SH-SY5Y (cell line): ENCODE measurements at regions not wholly inside any gene's neighbourhood (a gene's known extent, or its start where the extent isn't known, plus 50 kb on each side); places are given as distances from the start of the nearest gene placed in this dataset.

ENCODE experiments used
- GATA2 ChIP-seq: IDR thresholded peaks from 2 replicates; pipeline ENCODE4 v1.6.1; 2011; ENCODE audit warnings: mild to moderate bottlenecking, low read depth, low read length
- GATA3 ChIP-seq: IDR thresholded peaks from 2 replicates; pipeline ENCODE4 v1.6.1; 2011; ENCODE audit warnings: low read depth, mild to moderate bottlenecking, low read length, moderate library complexity

GRCh38 chr6:114608091-114608490, 265.3 kb upstream of the HS3ST5 start:
- TF ChIP-seq GATA3 (no peak), GATA2 (no peak)

GRCh38 chr6:114605656-114606055, 262.8 kb upstream of the HS3ST5 start:
- TF ChIP-seq GATA3 (no peak), GATA2 (no peak)

GRCh38 chr6:114600381-114600780, 257.6 kb upstream of the HS3ST5 start:
- TF ChIP-seq GATA3 (no peak), GATA2 (no peak)

DNA sequence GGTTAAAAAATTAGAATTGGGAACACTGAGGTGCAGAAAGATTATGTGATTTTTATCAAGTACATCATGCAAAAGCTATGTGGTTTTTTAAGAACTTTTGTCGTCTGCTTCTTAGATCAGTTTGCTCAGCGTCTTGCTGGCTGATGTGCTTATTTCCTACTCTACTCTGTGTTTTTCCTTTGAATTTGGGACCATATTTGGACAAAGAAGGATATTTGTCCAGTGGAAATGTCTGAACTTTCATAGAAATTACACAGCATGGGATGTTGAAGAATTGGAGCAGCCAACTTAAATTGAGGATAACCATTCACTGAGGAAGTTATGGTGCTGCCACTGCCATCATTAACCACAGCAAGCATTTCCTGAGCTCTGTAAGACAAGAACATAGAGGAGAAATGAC, 252.8 kb upstream of the HS3ST5 start:
- TF ChIP-seq GATA2 (no peak), GATA3 (no peak)

DNA sequence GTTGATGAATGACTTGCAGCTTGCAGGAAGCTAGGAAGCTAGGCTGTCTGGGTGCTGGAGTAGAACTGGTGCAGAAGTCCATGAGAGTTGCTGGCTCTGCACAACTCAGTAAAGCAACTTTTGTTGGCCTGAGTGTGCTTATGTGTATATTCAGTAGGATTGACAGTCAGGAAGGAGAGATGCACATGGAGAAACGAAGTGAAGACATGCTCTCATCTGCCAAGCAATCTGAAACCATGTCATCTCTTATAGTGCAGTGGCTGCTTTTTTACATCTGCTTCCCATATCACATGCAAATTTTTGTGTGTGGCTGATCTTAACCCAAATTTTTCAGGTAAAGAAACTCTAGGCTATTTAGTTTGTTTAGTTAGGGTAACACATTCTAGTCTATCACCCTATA, 252.4 kb upstream of the HS3ST5 start:
- no peak for TF ChIP-seq GATA3
- TF ChIP-seq GATA2, result no peak

DNA sequence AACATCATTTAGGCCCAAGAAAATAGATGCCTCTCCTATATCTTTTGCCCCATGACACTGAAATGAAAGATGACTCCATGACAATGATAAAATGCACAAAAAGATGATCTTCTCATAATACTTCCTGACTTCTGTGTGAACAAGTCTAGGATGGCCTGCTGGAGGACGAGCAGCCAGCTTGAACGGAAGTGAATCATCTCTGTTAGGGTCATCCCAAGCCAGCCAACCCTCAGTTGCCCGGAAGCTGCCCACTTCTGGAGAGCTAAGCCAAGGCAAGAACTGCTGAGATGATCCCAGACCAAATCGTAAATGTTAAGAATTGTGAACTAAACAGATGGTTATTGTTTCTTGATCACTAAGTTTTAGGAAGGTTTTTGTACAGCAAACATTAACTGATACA, 249.7 kb upstream of the HS3ST5 start:
- no peak for TF ChIP-seq GATA2

GRCh38 chr6:114588726-114589125, 245.9 kb upstream of the HS3ST5 start:
- TF ChIP-seq GATA2 (no peak), GATA3 (no peak)

DNA sequence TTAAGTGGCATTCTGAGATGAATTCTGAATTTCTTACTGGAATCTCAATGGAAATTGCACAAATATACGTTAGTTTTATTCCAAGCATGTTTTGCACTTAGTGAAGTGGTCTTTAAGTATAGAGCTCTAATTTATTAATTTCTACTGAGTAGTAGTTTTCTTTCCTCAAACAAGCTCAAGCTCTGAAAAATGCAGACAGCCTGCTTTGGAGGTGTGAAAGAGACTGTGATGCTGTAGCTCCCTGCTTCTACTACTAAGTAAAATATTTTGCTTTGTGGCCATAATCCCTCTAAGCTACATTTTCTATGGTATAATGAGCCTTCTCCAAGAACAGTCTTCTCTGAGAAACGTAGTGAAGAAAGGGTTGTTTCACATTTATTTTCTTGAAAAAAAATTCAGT, 243.5 kb upstream of the HS3ST5 start:
- no peak for TF ChIP-seq GATA3
- TF ChIP-seq GATA2, result no peak

DNA sequence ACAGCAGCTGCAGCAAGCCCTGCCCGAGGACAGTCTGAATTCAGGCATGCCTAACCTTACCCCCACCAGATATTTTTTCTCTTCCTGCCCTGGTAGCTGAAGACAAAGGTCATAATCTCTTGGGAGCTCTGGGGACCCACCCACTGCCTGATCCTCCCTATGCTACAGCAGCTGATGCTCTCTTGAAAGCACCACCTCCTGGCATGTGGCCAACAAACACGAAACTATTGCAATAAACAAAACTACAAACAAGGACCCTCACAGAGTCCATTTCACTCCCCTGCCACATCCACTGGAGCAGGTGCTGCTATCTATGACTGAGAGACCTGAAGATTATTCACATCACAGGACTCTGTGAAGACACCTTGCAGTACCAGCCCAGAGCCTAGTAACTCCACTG, 238.5 kb upstream of the HS3ST5 start:
- TF ChIP-seq GATA3, result no peak

DNA sequence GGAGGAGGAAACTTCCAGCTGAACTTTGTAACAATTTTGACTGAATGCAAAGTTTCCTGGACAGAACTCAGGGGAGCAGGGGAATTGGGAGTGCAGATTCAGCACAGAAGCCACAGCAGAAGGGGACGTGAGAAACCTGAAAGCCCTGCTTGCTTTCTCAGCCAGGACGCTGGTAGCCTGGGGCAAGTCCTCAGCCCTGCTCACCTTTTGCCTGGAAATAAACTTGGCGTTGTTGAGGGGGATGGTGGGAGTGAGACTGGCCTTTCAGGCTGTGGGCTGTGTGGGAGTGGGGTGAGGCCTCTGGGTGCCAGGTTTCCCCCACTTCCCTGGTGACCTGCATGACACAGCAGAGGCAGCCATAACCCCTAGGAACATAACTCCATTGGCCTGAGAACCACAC, 238.1 kb upstream of the HS3ST5 start:
- TF ChIP-seq GATA2 (no peak), GATA3 (no peak)

DNA sequence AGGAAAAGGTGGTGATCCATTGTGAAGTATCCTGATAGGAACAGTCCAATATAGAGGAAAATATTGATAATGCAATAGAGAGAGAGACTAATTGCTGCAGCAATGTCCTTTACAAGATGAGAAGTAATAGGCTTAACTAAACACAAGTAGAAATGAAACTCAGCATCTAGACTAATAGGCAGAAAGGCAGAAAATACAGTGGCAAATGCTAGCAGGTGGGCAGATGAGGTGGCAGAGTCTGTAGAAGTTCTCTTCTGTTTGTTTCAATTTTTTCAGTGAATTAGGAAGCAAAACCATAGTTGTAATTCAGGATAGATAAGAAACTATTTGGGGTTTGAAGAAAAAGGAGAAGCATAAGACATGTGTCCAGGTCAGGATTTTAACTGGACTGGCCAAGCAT, 236.7 kb upstream of the HS3ST5 start:
- TF ChIP-seq GATA3, result no peak
- TF ChIP-seq GATA2, result no peak

- TF ChIP-seq GATA2 (no peak), GATA3 (no peak)
These were observed 234.3 kb upstream of the HS3ST5 start for GRCh38 chr6:114577109-114577508.

DNA sequence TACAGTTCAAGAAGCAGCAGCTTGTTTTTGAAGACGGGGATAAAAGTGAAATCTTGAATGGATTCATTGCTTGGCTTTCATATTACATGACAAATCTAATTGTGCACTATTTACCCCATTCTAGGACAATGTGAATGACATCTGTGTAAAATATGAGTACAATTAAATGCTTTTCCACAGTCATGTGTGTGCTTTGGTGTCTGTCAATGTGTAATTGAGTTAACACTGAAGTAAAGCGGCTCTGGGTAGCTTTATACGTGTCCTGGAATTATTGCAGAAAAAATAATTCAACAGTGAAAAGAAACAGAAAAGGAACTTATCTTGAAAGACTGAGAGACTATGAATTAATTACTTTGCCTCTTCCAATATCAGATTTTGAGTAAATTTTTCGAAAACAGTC, 233.5 kb upstream of the HS3ST5 start:
- TF ChIP-seq GATA3, result no peak; the same call in 1 of the 2 replicates
- no peak for TF ChIP-seq GATA2

GRCh38 chr6:114569669-114570068, 226.8 kb upstream of the HS3ST5 start:
- TF ChIP-seq GATA2 (no peak), GATA3 (no peak)

GRCh38 chr6:114564302-114564933, 221.6 kb upstream of the HS3ST5 start:
- TF ChIP-seq GATA3 (no peak), GATA2 (no peak; the same call in 1 of the 2 replicates)

DNA sequence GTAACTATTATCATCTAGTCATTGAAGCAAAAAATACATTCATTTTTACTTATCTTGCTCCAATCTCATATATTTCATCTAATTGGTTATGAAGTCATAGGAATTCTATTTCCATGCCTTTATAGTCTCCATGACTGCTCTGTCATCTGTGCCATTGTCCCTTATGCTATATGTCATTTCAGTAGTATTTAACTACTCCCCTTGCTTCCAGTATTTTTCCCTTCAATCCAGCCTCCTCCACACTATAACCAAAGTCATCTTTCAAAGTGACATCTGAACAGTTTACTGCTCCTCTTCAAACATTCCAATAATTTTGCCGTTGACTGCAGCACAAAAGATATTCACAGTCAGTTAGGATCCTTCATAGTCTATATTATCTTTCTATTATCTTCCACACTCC, 216.6 kb upstream of the HS3ST5 start:
- TF ChIP-seq GATA3 (peak; percentile 38; the same call in 1 of the 2 replicates), GATA2 (no peak)

- peak; percentile 69 for TF ChIP-seq GATA2
- peak; percentile 55; the same call in 1 of the 2 replicates for TF ChIP-seq GATA3
These were observed 215.3 kb upstream of the HS3ST5 start for GRCh38 chr6:114558153-114558552.
